GM12892 (cell line): ENCODE measurements at regions not wholly inside any gene's neighbourhood (a gene's known extent, or its start where the extent isn't known, plus 50 kb on each side); places are given as distances from the start of the nearest gene placed in this dataset.

Experiments
- DNase-seq: peaks from one replicate; pipeline ENCODE4 v3.0.0; 2011; ENCODE audit not compliant: insufficient read length
- FAIRE-seq: peaks from 2 replicates; lab custom pipeline; 2011; peaks lifted over from hg19 to GRCh38; lab: Jason Lieb, UNC
- POLR2A ChIP-seq: IDR thresholded peaks from 2 replicates; pipeline ENCODE4 v1.6.1; 2011; ENCODE audit warnings: low read depth, low read length, control low read depth
- POLR2AphosphoS5 ChIP-seq: IDR thresholded peaks from 2 replicates; pipeline ENCODE4 v1.6.1; 2011; ENCODE audit warnings: low read depth, low read length, control low read depth
- TAF1 ChIP-seq: IDR thresholded peaks from 2 replicates; pipeline ENCODE4 v1.6.1; 2011; ENCODE audit warnings: low read depth, mild to moderate bottlenecking, control low read depth, low read length, borderline replicate concordance

DNA sequence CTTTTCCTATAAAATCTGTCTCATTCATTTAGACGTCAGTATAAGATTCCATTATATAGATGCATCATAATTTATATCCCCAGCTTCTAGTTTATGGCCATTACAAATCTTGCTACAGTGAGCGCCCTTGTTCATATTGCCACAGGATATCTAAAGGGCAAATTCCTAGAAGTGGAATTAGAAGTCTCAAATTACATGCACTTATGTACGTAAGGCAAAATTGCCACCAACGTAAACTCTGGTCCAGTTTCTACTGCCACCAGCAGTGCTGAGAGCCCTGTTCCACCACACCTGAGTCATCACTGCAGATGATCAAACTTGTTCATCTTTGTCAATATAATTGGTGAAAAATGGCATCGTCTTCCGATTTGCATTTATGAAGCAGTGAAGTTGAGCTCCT lies 90.9 kb upstream of the ID2 start:
- FAIRE-seq: no peak
- no peak for DNase-seq
- no peak for TF ChIP-seq TAF1
- no peak for TF ChIP-seq POLR2A
- TF ChIP-seq POLR2AphosphoS5: no peak

DNA sequence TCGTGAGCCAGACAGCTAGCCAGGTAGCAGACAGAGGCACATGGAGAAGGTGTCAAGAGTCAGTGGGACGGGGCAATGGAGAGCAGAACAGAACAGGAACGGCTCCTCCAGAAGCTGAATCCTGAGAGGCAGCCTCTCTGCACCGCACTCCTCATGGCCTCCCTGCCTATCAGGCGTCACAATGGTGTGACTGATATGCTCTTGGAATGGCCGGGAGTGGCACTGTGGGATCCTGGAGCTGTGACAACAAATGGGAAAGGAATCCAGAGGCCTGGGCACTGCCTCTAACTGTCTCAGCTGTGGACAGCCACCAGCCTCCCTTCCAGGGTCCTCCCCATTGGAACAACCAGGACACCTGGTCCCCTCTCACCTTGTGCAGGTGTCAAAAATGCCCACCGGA lies 89.1 kb upstream of the ID2 start:
- DNase-seq (no peak), FAIRE-seq (no peak)

DNA sequence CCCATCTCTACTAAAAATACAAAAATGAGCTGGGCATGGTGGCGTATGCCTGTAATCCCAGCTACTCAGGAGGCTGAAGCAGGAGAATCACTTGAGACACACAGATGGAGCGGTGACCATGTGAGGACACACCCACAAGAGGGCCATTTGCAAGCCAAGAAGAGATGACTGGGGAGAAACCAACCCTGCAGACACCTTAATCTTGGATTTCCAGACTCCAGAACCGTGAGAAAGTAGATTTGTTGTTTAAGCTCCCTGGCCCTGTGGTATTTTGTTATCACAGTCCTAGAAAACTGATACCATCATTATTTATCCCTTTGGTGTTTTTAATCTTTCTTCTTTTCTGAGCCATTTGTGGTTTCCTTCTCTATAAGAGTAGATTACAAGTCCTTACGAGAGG lies 88.6 kb upstream of the ID2 start:
- FAIRE-seq: no peak
- DNase-seq: no peak
- no peak for TF ChIP-seq TAF1
- no peak for TF ChIP-seq POLR2AphosphoS5
- no peak for TF ChIP-seq POLR2A

More for the DNA sequence above, 89.1 kb upstream of the ID2 start:
- TF ChIP-seq POLR2AphosphoS5 (no peak), TAF1 (no peak), POLR2A (no peak)

DNA sequence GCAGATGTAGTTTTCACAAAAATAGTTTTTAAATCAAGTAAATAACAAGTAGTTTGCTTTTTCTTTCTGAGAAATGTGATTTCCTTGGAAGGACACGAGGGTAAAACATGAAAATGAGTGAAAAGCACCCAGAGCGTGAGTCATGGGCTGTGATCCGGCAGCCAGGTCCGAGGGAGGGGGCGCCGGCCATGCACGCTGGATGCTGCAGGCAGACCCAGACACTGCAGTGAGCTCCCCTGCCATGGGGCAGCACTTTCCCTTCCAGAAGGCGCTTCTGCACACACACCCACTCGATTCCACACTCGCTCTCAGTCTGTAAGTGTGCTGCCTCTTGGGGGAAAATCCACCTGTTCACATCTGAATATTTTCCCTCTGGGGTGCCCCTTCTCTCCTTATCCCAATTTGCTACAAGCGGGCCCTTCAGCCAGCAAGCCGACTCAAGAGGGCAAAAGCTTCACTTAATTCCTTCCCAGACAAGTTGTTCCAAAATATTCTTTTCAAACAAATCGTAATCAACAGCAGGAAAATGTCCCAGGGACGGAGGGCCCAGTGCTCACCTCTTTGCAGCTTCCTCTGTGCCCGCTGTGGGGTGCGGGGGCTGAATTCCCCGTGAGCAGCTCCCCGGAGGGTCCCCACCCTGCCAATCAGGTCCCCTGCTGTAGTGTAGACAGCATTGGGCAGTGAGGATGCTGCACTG lies 87.0 kb upstream of the ID2 start:
- DNase-seq: no peak
- no peak for FAIRE-seq
- TF ChIP-seq POLR2A: no peak
- no peak for TF ChIP-seq TAF1
- TF ChIP-seq POLR2AphosphoS5: no peak

DNA sequence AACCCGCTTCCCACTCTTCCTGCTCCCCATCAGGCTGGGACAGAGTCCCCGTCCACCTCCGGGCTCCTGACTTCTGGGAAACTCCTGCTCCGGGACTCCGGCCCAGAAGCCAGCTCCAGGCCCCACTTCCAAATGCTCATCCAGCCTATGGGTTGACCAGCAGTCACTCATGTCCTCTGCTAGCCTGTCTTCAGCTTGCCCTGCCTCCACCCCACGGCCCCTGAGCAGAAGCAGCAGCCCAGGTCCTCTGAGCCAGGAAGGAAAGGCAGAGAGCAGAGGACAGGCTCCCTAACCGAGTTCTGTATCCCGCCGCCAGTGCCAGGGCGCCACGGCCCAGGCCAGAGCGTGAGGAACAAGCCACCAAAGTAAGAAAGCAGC lies 86.4 kb upstream of the ID2 start:
- FAIRE-seq (no peak), DNase-seq (no peak)
- TF ChIP-seq POLR2AphosphoS5 (no peak), POLR2A (no peak), TAF1 (no peak)

DNA sequence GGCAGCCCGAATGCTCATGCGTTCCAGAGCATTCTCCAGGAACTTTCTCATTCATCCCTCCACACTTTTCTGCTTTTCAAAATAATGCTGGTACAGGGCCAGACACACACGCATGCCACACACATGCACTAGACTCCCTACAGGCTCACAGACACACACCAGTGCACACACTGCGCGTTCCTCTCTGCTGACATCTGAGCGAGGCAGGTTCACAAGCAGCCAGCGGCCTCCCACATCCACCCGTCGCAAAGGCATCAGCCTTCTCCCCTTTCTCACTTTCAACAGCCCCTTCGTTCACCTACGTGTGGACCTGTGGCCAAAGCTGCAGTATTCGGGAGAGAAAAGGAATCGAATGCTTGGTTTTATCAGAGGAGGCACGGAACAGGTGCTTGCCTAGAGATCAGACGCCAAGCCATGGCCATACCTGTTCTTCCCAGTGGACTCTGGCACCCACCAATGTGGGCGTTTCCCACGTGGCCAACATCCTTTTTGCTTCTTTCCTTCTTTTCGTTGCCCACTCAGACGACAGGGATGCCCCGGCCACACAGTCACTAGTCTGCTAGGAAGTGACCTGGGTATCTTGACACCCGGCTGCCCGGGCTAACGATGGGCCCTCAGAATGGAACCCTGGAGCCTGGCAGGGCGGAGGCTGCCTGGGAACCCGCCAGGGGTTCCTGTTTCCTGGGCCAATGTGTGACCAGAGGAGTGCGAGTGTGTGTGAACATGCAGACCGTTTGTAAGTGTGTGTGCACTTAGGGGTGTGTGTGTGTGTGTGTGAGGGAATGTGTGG lies 85.8 kb upstream of the ID2 start:
- no peak for TF ChIP-seq POLR2AphosphoS5
- no peak for TF ChIP-seq POLR2A
- TF ChIP-seq TAF1: no peak
- FAIRE-seq (no peak), DNase-seq (no peak)

DNA sequence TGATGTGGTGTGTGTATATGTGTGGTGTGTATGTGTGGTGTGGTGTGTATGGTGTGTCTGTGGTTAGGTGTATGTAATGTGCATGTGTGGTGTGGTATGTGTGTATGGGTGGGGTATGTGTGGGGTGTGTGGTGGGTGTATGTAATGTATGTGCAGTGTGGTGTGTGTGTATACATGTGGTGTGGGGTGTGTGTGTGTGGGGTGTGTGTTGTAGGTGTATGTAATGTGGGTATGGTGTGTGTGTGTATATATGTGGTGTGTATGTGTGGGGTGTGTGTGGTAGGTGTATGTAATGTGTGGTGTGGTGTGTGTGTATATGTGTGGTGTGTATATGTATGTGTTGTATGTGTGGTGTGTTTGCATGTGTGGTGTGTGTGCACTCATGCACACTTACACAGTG lies 84.8 kb upstream of the ID2 start:
- FAIRE-seq (no peak), DNase-seq (no peak)
- TF ChIP-seq POLR2A (no peak), TAF1 (no peak), POLR2AphosphoS5 (no peak)

DNA sequence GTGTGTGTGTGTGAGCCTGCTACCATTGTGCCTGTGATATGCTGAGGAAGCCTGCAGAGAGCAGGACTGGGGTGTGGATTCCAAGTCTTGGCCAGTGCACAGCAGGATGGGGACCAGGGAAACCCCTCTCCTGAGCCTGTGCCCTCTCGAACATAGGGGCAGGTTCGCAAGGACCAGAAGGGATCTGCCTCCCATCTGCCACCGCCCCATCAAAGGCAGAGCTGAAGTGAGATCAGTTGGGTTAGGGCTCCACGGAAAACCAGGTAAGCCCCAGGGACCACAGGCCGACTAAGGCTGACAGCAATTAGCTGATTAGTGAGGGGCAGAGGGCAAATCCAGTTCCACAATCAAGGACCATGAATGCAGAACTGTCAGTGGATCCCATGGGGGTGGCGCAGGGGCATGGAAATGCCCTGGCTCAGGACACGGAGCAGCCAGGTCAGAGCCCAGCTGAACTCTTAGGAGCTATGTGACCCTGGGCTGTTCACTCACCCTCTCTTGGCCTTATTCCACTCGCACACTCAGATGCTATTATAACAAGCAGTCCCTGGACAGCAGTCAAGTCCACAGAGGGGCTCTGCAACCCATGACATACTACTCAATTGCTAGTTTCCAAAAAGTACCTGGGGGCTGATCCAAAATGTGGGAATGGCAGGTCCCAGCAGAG lies 84.2 kb upstream of the ID2 start:
- TF ChIP-seq POLR2AphosphoS5 (no peak), TAF1 (no peak), POLR2A (no peak)
- no peak for DNase-seq
- FAIRE-seq: no peak

DNA sequence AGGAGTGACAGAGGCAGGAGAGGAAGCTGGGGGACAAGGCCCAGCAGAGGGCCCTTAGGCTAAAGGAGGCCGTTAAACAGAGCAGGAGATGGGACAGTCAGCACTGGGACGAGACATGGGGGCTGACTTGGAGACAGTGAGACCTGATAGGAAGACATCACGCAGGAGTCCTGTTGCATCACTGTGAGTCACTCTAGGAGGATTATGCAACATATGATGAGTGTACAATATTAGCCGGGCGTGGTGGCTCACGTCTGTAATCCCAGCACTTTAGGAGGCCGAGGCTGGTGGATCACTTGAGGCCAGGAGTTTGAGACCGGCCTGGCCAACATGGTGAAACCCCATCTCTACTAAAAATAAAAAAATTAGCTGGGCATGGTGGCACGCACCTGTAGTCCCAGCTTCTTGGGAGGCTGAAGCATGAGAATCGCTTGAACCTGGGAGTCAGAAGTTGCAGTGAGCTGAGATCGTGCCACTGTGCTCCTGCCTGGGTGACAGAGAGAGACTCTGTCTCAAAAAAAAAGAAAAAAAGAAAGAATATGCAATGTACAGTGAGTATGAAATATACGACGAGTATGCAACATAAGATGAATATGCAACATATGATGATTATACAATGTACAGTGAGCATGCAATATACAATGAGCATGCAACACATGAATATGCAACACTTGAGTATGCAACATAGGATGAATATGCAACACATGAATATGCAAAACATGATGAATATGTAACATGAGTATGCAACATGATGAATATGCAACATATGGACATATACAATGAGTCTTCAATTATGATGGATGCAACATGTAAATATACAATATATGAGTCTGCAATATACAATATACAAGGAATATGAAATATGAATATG lies 83.3 kb upstream of the ID2 start:
- DNase-seq: no peak
- TF ChIP-seq POLR2AphosphoS5: no peak
- TF ChIP-seq TAF1: no peak
- no peak for TF ChIP-seq POLR2A
- no peak for FAIRE-seq

DNA sequence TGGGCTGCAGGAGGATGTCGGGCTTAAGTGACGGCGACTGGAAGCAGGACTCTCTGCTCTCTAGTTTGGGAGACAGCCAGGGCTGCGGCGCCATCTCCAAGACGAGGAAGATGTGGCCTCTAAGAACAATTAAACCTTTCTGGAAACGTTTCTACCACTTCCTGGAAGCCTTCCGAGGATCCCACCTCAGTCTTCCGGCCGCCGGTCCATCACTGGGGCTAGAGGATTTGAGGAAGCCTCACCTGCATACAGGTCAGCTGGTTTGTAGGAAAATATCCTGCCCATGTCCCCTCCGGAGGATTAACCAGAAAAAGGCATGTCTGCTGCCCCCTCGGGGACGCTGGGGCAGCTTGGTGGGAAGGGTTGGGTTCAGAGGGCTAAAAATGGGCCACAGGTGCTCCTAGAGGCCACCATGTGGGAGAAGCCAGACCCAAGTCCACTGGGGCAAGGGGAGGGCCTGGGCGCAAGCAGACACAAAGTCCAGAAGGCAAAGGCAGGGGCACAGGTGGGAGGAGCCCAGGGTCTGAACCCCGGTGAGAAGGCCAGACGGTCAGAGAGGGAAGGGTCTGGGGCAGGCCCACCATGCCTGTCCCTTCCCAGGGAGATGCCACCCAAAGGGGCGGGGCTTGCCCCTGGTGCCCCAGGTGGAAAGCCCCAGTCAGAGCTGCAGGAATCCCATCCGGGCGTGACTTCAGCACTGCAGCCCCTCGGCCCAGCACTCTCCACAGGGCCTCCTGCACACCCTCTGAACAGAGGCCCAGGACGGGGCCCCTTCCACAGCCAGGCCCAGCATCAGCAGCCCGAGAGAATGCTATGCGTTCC lies 82.2 kb upstream of the ID2 start:
- no peak for DNase-seq
- no peak for FAIRE-seq
- TF ChIP-seq POLR2AphosphoS5 (no peak), POLR2A (no peak), TAF1 (no peak)
